ENCODE measurements at regions not wholly inside any gene's neighbourhood (a gene's known extent, or its start where the extent isn't known, plus 50 kb on each side); places are given as distances from the start of the nearest gene placed in this dataset.

DNA sequence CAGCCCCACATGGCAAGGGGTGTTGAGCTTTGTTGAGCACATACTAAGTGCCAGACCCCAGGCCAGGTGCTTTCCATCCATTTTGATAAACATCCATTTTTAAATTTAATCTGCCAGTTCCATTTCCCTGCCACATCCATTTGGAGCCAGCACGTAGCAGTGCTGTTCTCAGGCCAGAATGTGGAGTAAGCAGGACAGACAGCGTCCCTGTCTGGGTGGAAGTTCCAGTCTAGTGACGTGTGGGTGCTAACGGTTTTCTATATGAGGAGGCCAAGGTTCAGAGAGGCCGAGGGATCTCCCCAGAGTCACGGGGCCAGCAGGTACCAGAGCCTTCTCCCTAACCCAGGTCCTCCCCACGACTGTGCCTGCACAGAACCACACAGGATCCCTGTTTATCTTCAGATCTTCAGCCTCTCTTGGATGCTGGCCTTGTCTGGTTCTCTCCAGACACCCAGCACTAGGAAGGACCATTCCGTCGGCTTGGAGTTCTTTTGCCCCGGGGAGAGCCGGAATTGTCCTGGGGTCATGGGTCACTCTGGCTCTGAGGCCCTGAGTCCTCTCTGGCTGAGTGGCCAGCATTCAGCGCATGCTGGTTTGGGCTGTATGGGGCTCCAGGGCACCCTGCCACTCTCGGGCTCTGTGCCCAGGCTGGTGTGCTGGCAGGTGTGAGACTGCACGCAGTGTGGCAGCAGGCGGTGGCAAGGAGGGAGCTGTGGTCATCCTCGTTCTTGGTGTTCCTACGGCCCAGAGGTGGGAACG is 63.6 kb upstream of the PPARA start:
- no peak for ATAC-seq
- H2AFZ ChIP-seq, result no peak overlapping the region
- Mint-ChIP-seq H3K4me3 (no peak overlapping the region), H3K4me1 (no peaks in the 10 kb centered on the region; the same call in 1 of the 3 replicates), H3K27me3 (ENCODE audit: insufficient read depth, low read depth, poor library complexity) (peaks cover 8% of the 10 kb centered on the region), H3K9me3 (peaks cover 2% of the 10 kb centered on the region; the same call in 1 of the 3 replicates), H3K27ac (no peak overlapping the region), H3K36me3 (ENCODE audit: low read depth) (no peaks in the 10 kb centered on the region; the same call in 2 of the 3 replicates)
- no peaks in the 10 kb centered on the region for H3K27me3 ChIP-seq (ENCODE audit: insufficient read depth)
- no peaks in the 10 kb centered on the region for H4K20me1 ChIP-seq (replicated peaks; ENCODE audit: insufficient read depth)
- H3F3A ChIP-seq (replicated peaks; ENCODE audit: low read depth), result no peaks in the 10 kb centered on the region
- H3K4me2 ChIP-seq, result no peak overlapping the region
- H3K4me3 ChIP-seq, result no peak overlapping the region
- H3K36me3 ChIP-seq (ENCODE audit: insufficient read depth), result no peaks in the 10 kb centered on the region
- no peaks in the 10 kb centered on the region for H3K9me2 ChIP-seq (ENCODE audit: insufficient read depth)
- no peak for DNase-seq (ENCODE audit: low spot score)
- H3K27ac ChIP-seq (ENCODE audit: low read depth), result no peak overlapping the region
- H3K4me1 ChIP-seq (ENCODE audit: insufficient read depth), result no peaks in the 10 kb centered on the region
- peaks cover 26% of the 10 kb centered on the region for H3K79me2 ChIP-seq (replicated peaks; ENCODE audit: insufficient read depth)
- TF ChIP-seq REST (IDR thresholded peaks at IDR 0.05; ENCODE audit: unreplicated experiment) (no peak), JUNB (IDR thresholded peaks at IDR 0.05; ENCODE audit: unreplicated experiment) (no peak), CREB1 (CRISPR knock-in tag; IDR thresholded peaks at IDR 0.05; ENCODE audit: low read depth) (no peak), EZH2phosphoT487 (IDR thresholded peaks at IDR 0.05; ENCODE audit: unreplicated experiment) (no peak), EZH2 (IDR thresholded peaks at IDR 0.05; ENCODE audit: low read depth, unreplicated experiment) (no peak), STAT1 (IDR thresholded peaks at IDR 0.05; ENCODE audit: unreplicated experiment) (no peak), NANOG (IDR thresholded peaks at IDR 0.05; ENCODE audit: borderline replicate concordance) (no peak)
- TF ChIP-seq, protein P1, sequence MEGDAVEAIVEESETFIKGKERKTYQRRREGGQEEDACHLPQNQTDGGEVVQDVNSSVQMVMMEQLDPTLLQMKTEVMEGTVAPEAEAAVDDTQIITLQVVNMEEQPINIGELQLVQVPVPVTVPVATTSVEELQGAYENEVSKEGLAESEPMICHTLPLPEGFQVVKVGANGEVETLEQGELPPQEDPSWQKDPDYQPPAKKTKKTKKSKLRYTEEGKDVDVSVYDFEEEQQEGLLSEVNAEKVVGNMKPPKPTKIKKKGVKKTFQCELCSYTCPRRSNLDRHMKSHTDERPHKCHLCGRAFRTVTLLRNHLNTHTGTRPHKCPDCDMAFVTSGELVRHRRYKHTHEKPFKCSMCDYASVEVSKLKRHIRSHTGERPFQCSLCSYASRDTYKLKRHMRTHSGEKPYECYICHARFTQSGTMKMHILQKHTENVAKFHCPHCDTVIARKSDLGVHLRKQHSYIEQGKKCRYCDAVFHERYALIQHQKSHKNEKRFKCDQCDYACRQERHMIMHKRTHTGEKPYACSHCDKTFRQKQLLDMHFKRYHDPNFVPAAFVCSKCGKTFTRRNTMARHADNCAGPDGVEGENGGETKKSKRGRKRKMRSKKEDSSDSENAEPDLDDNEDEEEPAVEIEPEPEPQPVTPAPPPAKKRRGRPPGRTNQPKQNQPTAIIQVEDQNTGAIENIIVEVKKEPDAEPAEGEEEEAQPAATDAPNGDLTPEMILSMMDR (conservative IDR thresholded peaks at IDR 0.05; ENCODE audit: low read depth in 2 of 2), result no peak
- TF ChIP-seq, protein P2, sequence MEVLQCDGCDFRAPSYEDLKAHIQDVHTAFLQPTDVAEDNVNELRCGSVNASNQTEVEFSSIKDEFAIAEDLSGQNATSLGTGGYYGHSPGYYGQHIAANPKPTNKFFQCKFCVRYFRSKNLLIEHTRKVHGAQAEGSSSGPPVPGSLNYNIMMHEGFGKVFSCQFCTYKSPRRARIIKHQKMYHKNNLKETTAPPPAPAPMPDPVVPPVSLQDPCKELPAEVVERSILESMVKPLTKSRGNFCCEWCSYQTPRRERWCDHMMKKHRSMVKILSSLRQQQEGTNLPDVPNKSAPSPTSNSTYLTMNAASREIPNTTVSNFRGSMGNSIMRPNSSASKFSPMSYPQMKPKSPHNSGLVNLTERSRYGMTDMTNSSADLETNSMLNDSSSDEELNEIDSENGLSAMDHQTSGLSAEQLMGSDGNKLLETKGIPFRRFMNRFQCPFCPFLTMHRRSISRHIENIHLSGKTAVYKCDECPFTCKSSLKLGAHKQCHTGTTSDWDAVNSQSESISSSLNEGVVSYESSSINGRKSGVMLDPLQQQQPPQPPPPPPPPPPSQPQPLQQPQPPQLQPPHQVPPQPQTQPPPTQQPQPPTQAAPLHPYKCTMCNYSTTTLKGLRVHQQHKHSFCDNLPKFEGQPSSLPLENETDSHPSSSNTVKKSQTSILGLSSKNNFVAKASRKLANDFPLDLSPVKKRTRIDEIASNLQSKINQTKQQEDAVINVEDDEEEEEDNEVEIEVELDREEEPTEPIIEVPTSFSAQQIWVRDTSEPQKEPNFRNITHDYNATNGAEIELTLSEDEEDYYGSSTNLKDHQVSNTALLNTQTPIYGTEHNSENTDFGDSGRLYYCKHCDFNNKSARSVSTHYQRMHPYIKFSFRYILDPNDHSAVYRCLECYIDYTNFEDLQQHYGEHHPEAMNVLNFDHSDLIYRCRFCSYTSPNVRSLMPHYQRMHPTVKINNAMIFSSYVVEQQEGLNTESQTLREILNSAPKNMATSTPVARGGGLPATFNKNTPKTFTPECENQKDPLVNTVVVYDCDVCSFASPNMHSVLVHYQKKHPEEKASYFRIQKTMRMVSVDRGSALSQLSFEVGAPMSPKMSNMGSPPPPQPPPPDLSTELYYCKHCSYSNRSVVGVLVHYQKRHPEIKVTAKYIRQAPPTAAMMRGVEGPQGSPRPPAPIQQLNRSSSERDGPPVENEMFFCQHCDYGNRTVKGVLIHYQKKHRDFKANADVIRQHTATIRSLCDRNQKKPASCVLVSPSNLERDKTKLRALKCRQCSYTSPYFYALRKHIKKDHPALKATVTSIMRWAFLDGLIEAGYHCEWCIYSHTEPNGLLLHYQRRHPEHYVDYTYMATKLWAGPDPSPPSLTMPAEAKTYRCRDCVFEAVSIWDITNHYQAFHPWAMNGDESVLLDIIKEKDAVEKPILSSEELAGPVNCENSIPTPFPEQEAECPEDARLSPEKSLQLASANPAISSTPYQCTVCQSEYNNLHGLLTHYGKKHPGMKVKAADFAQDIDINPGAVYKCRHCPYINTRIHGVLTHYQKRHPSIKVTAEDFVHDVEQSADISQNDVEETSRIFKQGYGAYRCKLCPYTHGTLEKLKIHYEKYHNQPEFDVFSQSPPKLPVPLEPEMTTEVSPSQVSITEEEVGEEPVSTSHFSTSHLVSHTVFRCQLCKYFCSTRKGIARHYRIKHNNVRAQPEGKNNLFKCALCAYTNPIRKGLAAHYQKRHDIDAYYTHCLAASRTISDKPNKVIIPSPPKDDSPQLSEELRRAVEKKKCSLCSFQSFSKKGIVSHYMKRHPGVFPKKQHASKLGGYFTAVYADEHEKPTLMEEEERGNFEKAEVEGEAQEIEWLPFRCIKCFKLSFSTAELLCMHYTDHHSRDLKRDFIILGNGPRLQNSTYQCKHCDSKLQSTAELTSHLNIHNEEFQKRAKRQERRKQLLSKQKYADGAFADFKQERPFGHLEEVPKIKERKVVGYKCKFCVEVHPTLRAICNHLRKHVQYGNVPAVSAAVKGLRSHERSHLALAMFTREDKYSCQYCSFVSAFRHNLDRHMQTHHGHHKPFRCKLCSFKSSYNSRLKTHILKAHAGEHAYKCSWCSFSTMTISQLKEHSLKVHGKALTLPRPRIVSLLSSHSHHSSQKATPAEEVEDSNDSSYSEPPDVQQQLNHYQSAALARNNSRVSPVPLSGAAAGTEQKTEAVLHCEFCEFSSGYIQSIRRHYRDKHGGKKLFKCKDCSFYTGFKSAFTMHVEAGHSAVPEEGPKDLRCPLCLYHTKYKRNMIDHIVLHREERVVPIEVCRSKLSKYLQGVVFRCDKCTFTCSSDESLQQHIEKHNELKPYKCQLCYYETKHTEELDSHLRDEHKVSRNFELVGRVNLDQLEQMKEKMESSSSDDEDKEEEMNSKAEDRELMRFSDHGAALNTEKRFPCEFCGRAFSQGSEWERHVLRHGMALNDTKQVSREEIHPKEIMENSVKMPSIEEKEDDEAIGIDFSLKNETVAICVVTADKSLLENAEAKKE (CRISPR knock-in tag; IDR thresholded peaks at IDR 0.05), result no peak

All from GM23338 (cell line).